ENCODE measurements at regions not wholly inside any gene's neighbourhood (a gene's known extent, or its start where the extent isn't known, plus 50 kb on each side); places are given as distances from the start of the nearest gene placed in this dataset.
"Not testable (repeated sequence)": the region's sequence is repeated elsewhere in the genome, so short reads cannot be mapped to it uniquely, and the experiment has no call there.

DNA sequence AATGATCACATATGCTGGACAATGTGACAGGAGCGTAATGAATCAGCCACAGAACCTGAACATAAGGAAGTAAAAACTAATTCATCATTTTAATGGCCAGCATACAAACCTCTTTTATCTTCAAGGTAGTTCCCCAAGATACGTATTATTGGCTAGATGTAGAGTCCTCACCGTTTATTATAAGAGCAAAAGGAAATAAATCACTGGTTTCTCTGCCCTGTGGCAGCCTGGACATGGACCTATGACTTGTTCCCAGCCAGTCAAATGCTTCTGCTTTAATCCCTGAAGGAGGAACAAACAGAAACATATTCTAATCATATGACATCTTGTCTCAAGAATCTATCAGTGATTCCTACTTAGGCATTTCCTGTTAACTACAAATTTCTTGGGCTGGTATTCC lies 86.8 kb upstream of the FAM241A start:
- no peak for DNase-seq

DNA sequence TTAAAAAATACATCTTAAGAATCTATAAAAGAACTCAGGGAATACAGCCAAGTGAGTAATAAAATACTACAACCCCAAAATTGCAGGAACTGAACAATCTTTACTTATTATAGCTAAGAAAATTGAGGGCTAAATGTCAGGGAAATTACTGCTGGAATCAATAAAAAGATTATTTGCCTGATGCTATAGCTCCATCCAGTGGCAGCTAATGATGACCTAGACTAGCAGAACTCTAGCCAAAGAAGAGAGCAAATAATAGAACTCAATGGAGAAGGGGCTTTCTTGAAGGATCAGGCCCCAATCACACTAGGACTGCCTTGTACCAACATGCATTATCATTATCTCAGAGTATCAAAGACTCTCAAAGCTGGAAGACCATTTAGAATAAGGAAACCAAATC lies 85.0 kb upstream of the FAM241A start:
- DNase-seq = peak; percentile 70

DNA sequence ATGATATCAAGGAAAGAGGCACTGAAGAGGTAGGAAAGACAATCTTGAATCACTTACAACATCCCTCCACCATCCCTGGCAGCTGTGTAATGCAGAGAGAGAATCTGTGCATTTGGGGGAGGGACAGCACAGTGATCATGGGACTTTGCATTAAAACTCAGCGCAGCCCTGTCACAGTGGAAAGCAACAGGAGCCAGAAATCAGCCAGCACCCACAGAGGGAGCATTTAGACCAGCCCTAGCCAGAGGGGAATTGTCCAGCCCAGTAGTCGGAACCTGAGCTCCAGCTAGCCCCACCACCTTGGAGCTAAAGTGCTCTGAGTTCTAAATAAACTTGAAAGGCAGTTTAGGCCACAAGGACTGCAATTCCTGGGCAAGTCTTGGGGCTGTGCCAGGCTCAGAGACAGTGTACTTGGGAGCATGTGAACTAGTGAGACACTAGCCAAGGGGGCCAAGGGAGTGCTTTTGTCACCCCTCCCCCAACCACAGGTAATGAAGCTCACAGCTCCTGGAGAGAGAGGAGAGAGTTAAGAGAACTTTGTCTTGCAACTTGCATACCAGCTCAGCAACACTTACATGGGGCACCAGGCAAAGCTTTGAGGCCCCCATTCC lies 83.9 kb upstream of the FAM241A start:
- DNase-seq = no peak

DNA sequence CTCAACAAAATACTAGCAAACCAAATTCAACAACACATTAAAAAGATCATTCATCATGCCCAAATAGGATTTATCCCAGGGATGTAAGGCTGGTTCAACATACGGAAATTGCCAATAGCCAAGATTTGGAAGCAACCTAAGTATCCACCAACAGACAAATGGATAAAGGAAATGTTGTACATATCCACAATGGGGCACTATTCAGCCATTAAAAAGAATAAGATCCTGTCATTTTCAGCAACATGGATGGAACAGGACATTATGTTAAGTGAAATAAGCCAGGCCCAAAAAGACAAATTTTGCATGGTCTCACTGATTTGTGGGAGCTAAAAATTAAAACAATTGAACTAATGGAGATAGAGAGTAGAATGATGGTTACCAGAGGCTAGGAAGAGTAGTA lies 82.0 kb upstream of the FAM241A start:
- DNase-seq = no peak

DNA sequence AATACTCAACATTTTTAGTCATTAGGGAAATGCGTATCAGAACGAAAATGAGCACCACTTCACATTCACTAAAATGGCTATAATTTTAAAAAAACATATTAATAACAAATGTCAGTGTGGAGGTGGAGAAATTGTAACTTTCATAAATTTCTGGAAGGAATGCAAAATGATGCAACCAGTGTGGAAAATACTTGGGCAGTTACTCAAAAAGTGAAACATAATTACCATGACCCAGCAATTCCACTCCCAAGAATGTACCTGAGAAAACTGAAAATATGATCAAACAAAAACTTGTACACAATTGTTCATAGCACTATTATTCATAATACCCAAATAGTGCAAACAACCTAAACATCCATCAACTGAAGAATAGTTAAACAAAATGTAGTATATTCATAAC lies 76.1 kb upstream of the FAM241A start:
- DNase-seq = no peak

DNA sequence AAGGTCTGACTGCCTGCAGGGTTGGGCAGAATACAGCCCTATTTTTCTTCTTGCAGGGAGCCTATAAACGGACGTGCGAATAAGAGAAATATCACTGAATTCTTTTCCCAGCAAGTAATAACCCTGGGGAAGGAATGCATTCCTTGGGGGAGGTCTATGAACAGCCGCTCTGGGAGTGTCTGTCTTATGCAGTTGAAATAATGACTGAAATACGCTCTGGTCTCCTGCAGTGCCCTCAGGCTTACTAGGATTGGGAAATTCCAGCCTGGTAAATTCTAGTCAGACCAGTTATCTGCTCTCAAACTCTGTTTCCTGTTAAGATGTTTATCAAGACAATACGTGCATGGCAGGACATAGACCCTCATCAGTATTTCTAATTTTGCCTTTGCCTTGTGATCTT lies 72.1 kb upstream of the FAM241A start:
- DNase-seq = no peak

DNA sequence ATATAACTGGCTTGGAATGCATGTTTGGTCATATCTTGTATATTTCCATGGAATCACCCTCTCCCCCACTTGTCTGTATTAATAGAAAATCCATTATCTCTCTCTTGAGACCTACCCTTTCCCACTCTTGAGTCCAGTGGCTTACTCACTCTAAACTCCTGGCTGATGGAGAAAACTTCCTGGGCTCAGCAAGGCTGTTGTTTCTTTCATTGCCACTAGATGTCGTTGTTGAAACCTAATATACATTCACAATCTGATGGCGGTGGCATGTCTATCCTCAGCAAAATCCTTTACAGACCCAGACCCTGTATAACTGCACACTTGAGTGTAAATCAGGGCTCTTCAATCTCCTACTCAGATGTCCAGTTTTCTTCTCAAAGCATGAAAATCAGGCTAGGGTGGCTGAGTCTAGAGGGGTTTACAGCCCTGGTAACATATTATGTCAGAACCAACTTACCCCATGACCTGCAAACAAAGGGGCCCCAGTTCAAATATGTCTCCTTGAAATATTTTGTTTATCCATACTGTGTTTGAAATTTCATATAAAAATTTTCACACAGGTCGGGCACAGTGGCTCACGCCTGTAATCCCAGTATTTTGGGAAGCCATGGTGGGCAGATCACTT lies 70.0 kb upstream of the FAM241A start:
- DNase-seq = peak; percentile 82

DNA sequence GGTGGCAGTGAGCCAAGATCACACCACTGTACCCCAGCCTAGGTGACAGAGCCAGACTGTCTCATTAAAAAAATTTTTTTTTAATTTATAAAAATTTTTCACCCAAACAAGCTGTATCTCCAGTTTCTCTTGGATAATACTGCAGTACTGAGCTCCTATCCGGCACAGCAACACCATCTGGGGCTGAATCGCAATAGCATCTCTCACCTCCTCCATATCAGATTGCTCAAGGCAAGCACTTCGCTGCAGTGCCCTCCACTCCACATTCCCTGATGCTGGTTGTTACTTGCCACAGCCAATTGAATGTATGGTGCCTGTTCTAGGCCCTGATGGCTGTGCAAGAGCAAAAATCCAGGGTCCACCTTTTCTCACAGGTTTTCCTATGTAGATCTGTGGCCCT lies 69.3 kb upstream of the FAM241A start:
- DNase-seq = no peak

DNA sequence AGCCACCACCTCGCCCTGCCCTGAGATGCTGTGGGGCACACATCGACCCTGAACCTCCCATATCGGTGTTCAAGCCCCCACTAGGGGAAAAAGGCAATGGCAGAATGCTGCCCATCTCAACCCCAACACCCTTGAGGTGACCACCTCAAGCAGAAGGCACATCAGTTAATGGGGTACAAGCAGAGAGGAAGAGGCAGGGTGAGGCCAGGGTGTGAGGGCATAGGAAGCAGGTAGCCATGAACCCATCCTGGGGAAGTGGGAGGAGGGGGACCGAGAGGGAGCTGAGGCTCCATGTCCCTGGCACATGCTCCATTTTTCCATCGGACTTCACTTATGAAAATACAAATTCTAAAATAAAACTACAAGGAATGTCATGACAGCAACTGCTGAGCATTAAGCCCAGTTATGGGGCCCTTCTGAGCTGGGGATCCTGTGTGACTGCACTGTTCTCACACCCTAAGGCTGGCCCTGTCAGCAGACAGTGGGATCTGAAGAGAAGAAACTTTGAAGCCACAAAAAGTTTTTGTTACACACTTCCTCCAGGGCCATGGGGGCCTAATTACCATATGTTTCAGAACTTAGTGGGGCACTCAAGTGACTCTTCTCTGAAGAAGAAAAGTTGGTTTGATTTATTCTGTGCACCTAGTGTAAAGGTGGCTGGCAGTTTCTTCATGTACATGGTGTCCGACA lies 68.2 kb upstream of the FAM241A start:
- no peak for DNase-seq

DNA sequence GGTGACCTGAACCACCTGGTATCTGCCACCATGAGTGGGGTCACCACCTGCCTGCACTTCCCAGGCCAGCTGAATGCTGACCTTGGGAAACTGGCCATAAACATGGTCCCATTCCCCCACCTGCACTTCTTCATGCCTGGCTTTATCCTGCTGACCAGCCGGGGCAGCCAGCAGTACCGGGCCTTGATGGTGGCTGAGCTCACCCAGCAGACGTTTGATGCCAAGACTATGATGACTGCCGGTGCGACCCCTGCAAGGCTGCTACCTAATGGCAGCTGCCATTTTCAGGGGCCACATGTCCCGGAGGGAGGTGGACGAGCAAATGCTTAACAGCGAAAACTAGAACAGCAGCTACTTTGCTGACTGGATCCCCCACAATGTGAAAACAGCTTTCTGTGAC lies 67.5 kb upstream of the FAM241A start:
- no peak for DNase-seq

DNA sequence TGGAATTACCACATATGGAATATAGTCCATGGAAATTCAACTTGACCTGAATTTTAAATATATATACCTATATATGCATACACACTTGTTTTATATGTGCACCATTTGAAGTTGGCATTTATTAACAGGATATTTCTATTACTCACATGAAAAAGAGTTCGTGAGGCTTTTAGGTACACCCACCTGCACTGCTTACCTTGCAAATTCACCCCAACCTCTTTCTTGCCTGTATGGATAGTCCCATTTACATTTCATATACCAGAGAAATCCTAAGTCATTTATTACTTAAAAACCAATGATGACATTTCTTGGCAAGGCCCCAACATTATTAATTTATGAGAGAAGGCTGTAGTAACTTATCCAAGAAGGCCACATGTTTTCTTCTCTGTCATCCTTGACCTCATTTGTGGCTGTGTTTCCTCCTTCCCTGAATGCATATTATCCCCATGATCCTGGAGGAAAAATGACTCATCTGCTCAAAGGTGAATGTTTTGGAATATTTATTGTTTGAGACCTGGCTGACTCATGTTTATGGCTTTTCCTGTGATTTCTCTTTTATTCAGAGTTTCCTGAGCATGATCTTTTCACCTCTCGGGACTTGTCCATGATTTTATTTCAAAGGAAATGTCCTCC lies 62.2 kb upstream of the FAM241A start:
- no peak for DNase-seq

DNA sequence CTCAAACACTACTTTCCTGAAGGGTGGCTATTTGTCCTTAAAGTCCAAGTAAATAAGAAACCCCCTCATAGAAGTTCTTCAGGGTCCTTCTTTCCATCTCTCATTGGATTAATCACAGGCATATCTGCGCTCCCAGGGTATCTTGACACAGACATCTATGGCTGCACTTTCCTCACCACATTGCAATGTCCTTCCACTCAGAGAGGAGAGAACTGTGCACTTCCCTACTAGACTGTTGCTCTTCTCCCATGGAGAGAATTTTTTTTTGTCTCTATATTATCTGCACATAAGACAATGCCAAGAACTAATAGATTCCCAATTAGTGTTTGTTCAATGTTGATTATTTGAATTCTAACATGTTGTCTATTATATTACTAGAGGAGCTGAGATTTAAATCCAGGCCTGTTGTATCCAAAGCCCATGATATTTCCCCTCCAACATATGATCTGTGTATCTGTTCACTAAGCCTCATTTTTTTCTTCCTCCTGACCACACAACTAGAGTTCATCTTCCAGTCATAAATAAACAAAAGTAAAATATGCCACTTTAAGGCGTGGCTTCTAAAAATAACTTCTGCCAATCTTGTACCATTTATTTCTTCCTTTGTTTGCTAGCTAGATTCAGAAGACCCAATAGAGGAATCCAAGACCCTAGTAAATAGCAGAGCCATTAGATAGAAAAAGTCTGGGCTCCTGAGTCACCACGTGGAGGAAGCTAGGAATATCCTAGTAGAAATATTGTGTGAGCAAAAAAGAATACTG lies 61.5 kb upstream of the FAM241A start:
- no peak for DNase-seq

DNA sequence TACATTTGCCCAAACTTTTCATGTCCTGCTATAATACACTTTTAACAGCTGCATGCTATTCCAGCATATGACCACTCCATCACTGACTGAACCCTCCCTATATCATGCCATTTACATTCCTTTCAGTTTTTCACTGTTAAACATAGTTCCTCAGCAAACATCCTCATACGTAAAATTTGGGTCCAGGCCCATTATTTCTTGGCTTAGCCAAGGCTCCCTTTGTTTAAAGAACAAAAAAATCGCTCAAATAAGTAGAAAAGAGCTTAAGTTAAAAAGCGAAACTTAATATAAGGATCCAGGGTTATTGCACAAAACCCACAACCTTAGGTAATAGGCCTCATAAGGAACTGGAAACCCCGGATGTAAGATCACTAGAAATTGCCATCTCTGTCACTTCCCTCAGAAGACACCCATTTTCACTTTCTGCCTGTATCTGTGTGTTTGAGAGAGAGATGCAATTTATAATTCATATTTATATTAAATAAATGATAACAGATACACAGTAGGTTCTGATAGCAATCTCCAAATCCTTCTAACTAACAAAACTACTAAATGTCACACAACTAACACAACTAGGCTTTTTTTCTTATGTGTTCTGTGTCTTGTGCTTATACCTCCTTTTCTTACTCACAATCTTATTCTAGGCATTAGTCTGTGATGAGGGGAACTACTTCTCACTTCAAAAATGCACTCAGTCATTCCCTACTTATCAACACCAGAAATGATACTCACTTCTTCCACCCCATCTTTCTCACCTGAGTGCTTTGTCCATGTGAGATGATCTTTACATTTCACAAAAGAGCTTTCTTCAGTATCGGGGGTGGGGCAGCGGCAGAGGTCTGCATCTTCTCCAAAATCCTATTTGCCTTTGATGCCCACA lies 59.9 kb upstream of the FAM241A start:
- peak; percentile 47 for DNase-seq

DNA sequence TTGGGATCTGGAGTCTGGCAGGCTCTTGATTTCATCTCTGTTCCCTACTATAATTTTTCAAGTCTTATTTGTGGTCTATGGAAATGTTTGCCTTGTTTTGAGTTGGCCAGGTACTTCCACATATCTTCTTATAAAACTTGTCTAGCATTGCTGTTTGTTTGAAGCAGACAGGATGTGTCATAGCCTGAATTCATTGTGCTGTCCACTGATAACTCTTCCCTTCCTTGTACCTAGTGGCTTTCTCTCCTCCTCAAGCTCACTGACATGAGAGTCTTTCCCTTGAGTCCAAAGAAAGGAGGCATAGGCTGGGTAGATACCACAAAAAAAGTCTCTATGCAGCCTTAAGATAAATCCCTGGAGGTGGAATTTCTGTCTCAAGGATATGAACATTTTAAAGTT lies 59.2 kb upstream of the FAM241A start:
- DNase-seq = no peak

DNA sequence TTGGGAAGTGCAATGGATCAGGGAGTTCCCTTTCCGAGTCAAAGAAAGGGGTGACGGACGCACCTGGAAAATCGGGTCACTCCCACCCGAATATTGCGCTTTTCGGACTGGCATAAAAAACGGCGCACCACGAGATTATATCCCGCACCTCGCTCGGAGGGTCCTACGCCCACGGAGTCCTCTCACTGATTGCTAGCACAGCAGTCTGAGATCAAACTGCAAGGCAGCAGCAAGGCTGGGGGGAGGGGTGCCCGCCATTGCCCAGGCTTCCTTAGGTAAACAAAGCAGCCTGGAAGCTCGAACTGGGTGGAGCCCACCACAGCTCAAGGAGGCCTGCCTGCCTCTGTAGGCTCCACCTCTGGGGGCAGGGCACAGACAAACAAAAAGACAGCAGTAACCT lies 58.6 kb upstream of the FAM241A start:
- not testable (repeated sequence) for DNase-seq

DNA sequence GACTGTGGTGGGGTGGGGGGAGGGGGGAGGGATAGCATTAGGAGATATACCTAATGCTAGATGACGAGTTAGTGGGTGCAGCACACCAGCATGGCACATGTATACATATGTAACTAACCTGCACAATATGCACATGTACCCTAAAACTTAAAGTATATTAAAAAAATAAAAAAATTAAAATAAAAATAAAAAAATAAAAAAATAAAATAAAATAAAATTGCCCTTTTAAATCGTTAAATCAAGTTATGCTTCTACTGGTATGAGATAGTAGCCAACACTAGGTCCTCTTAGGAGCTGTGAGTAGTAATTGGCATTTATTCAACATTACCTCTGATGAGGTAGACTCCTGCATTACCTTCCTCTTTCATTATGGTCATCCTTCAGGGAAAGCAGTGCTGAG lies 52.9 kb upstream of the FAM241A start:
- DNase-seq = not testable (repeated sequence)

DNA sequence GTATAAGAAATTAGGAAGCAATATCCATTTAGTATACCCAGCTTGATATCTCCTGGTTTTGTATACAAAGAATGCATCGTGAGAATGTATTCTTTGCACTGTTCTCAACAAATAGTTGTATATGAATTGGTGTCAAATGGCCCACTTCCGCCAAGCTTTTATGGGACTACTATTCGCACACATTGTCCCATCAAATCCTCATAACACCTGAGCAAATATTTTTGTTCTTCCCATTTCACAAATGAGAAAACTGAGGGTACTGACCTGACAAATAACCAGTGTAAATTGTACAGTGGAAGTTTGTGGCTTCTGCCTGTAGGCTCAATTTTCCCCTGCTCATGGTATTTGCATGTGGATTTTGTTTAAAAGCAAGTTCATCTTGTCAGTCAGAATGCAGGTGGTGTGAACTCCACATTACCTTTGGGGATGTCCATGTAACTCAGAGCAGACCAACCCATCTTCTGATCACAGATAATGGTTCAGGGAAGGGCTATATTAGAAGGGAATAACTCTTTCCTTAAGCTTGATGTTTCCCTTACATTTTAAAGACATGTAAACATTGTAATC lies 51.5 kb upstream of the FAM241A start:
- no peak for DNase-seq

DNA sequence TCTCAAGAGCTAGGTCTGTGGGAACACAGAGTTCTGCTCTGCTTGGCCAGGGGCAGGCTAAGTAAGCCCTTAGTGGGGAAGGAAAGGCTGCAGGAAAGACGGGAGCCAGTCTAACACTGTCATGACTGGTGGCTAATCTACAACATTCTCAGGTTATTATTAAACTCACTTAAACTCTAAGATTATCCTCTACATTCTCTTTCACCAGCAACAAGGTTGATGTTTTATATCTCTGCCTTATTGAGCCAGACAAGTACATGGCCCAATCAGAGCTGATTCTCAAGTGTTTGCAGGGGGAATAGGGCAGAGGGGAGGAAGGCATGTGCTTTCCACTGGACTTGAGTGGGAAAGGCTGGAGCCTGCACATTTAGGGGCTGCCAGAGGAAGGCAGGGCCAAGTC lies 50.9 kb upstream of the FAM241A start:
- no peak for DNase-seq

Measured in hematopoietic multipotent progenitor cell treated with erythropoietin and hydrocortisone succinate and interleukin-3 and kit ligand, for 6 days (in vitro differentiated cells).